ENCODE measurements at regions not wholly inside any gene's neighbourhood (a gene's known extent, or its start where the extent isn't known, plus 50 kb on each side); places are given as distances from the start of the nearest gene placed in this dataset.
"Not testable (repeated sequence)": the region's sequence is repeated elsewhere in the genome, so short reads cannot be mapped to it uniquely, and the experiment has no call there.

DNA sequence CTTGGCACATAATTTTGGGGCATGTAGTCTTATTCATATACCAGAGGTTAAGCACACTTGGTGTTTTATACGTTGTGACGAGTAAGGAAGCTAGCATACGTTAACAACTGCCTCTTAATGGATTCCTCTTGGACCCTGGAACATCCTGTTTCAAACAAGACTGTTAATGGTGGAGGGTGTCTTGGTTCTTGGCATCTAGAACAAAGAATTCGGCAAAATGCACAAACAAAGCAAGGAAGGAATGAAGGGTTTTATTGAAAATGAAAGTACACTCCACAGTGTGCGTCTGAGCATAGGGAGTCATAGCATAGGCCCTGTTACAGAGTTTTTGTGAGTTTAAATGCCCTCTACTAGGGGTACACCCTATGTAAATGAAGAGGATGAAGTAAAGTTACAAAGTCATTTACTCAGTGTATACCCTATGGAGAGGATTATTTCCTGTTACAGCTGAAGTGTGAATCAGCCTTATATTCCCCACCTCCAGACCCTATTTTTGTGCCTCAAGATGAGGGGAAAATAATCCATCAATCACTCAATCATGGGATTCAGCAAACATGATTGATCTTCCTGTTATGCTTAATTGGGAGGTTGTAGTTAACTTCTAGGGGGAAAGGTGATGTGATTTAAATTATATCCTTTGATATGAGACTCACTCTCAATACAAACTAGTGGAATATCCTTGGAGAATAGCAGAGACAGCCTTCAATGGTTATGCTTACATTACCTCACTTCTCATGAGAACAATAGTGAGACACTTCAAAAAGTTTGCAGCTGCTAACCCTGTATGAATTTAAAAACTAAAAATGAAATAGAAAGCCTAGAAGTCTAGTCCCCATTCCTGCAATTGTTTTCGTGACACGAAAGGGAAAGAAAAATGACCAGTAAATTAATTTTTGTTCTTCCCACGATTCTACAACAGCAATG lies 84.9 kb upstream of the MYO10 start:
- TF ChIP-seq, protein P1, sequence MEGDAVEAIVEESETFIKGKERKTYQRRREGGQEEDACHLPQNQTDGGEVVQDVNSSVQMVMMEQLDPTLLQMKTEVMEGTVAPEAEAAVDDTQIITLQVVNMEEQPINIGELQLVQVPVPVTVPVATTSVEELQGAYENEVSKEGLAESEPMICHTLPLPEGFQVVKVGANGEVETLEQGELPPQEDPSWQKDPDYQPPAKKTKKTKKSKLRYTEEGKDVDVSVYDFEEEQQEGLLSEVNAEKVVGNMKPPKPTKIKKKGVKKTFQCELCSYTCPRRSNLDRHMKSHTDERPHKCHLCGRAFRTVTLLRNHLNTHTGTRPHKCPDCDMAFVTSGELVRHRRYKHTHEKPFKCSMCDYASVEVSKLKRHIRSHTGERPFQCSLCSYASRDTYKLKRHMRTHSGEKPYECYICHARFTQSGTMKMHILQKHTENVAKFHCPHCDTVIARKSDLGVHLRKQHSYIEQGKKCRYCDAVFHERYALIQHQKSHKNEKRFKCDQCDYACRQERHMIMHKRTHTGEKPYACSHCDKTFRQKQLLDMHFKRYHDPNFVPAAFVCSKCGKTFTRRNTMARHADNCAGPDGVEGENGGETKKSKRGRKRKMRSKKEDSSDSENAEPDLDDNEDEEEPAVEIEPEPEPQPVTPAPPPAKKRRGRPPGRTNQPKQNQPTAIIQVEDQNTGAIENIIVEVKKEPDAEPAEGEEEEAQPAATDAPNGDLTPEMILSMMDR (IDR thresholded peaks at IDR 0.05; ENCODE audit: extremely low read depth, missing control alignments), result no peak
- DNase-seq (ENCODE audit: low spot score), result no peak

DNA sequence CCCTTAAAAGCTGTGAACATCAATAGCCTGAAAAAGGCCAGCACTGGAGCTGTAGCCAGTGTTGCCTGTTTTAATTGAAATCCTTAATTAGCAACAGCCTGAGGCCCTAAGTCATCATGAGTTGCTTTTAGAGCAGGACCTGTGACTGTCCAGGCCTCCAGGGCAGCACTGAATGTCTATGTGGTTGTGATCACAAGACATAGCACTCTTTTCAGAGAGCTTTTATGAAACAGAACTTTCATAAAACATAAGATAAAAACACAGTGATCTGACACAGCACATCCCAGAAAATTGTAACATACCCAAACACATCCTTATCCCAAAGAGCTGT lies 85.5 kb upstream of the MYO10 start:
- TF ChIP-seq, protein P1 (IDR thresholded peaks at IDR 0.05; ENCODE audit: extremely low read depth, missing control alignments), result no peak
- no peak for DNase-seq (ENCODE audit: low spot score)

DNA sequence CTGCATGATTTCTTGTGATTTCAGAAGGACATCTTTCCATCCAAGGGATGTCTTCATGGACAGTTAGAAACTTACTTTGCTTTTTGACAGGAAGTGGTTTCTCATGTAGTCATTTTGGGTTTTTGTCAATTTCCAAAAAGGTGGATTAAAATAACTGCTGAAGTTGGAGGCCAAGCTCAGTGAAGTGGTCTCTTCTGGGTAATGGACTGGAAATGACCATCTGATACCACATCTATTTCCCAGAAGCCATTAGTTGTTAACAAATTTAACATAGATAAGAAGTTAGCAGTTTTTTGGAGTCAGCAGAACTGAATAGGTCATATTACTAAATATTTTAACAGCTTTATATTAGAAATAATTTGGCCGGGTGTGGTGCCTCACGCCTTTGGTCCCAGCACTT lies 86.2 kb upstream of the MYO10 start:
- TF ChIP-seq, protein P1 (IDR thresholded peaks at IDR 0.05; ENCODE audit: extremely low read depth, missing control alignments), result no peak
- no peak for DNase-seq (ENCODE audit: low spot score)

DNA sequence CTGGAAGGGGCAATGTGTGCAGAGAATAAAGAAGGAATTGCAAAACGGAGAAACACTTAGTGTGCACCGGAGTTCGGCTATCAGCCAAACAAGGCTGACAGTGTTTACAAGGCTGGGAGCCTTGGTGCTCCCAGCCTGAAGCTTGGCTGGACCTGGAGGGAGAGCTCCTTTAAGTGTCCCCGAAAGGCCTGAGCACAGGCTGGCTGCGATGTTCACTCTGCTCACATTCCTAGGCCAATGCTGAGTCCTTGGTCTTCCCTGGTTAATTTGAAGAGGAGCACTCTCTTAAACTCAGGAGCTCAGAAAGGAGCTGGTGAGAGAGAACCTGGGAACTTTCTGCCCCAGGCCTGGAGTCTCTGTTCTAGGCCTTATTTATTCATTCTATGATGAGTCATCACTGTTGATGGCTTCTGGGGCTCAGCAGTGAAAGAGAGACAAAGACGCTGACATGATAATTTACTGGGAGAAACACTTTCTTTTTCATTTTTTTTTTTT lies 88.6 kb upstream of the MYO10 start:
- TF ChIP-seq, protein P1 (IDR thresholded peaks at IDR 0.05; ENCODE audit: extremely low read depth, missing control alignments), result no peak
- no peak for DNase-seq (ENCODE audit: low spot score)

DNA sequence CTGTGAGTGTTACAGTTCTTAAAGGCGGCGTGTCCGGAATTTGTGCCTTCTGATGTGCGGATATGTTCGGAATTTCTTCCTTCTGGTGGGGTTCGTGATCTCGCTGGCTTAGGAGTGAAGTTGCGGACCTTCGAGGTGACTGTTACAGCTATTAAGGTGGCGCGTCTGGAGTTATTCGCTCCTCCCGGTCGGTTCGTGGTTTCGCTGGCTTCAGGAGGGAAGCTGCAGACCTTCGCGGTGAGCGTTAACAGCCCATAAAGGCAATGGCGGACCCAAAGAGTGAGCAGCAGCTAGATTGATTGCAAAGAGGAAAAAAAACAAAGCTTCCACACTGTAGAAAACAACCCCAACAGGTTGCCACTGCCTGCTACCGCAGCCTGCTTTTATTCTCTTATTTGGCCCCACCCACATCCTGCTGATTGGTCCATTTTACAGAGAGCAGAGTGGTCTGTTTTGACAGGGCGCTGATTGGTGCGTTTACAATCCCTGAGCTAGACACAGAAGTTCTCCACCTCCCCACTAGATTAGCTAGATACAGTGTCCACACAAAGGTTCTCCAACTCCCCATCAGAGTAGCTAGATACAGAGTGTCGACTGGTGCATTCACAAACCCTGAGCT lies 95.7 kb upstream of the MYO10 start:
- DNase-seq (ENCODE audit: low spot score), result not testable (repeated sequence)

DNA sequence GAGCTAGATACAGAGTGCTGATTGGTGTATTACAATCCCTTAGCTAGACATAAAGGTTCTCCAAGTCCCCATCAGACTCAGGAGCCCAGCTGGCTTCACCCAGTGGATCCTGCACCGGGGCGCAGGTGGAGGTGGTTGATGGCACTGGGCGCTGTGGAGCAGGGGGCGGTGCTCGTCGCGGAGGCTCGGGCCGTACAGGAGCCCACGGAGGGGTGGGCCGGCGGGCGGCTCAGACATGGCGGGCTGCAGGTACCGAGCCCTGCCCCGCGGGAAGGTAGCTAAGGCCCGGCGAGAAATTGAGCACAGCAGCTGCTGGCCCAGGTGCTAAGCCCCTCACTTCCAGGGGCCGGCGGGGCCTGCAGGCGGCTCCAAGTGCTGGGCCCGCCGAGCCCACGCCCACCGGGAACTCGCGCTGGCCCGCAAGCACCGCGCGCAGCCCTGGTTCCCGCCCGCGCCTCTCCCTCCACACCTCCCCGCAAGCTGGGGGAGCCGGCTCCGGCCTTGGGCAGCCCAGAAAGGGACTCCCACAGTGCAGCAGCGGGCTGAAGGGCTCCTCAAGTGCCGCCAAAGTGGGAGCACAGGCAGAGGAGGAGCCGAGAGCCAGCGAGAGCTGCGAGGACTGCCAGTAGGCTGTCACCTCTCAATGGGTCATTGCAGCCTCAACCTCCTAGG lies 96.4 kb upstream of the MYO10 start:
- not testable (repeated sequence) for DNase-seq (ENCODE audit: low spot score)

DNA sequence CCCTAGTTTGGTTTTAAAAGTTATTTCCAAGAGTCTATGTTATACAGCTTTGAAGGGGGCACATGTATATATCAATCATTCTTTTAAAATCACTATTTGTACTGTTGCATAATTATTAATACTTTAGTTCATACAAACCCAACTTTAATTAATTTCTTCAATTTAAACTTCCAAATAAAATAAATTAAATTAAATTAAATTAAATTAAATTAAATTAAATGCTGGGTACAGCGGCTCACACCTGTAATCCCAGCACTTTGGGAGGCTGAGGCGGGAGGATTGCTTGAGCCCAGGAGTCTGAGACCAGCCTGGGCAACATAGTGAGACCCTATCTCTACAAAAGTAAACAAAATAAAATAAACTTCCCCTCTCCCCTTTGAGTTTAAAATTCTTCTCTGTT lies 98.9 kb upstream of the MYO10 start:
- not testable (repeated sequence) for DNase-seq (ENCODE audit: low spot score)

DNA sequence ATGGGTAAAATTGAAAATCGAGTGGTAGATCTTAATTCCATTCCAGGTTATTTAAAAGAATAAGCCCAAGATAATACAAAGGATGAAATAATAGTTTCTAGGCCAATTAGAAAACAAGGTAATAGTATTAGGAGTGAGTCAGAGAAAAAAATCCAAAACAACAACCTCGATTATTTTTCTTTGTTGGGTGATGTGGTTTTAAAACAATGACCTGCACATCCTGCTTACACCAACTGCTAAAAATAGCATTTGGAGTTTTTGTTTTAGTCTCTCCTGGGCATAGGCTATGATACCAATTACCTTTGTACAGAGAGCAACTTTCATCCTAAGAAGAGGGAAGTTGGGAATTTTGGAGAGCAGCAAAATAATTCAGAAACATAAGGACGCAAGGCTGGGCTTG lies 101.7 kb upstream of the MYO10 start:
- TF ChIP-seq, protein P1 (IDR thresholded peaks at IDR 0.05; ENCODE audit: extremely low read depth, missing control alignments), result no peak
- DNase-seq (ENCODE audit: low spot score), result no peak
